ENCODE measurements at regions not wholly inside any gene's neighbourhood (a gene's known extent, or its start where the extent isn't known, plus 50 kb on each side); places are given as distances from the start of the nearest gene placed in this dataset.

GRCh38 chrX:43551590-43551989 lies 104.5 kb upstream of the MAOA start:
- no peak for TF ChIP-seq CTCF (conservative IDR thresholded peaks at IDR 0.05)
- no peak overlapping the region for H3K27ac ChIP-seq

- no peak for TF ChIP-seq CTCF (conservative IDR thresholded peaks at IDR 0.05)
- H3K27ac ChIP-seq = no peak overlapping the region
These were observed 103.9 kb upstream of the MAOA start for GRCh38 chrX:43552156-43552555.

GRCh38 chrX:43552703-43553102 lies 103.4 kb upstream of the MAOA start:
- TF ChIP-seq CTCF (conservative IDR thresholded peaks at IDR 0.05) = no peak
- no peak overlapping the region for H3K27ac ChIP-seq

- no peak for TF ChIP-seq CTCF (conservative IDR thresholded peaks at IDR 0.05)
These were observed 102.8 kb upstream of the MAOA start for GRCh38 chrX:43553257-43553656.

GRCh38 chrX:43556207-43556606 lies 99.9 kb upstream of the MAOA start:
- H3K27ac ChIP-seq = no peak overlapping the region
- no peak for TF ChIP-seq CTCF (conservative IDR thresholded peaks at IDR 0.05)

More at GRCh38 chrX:43553257-43553656, 102.8 kb upstream of the MAOA start:
- no peak overlapping the region for H3K27ac ChIP-seq

- no peak overlapping the region for H3K27ac ChIP-seq
- peak; percentile 78 for TF ChIP-seq CTCF (conservative IDR thresholded peaks at IDR 0.05)
These were observed 98.3 kb upstream of the MAOA start for GRCh38 chrX:43557792-43558191.

GRCh38 chrX:43559644-43560043 lies 96.5 kb upstream of the MAOA start:
- H3K27ac ChIP-seq = no peak overlapping the region
- TF ChIP-seq CTCF (conservative IDR thresholded peaks at IDR 0.05) = peak; percentile 72
